Stimulated activated CD4-positive, alpha-beta T cell treated with anti-CD3 and anti-CD28 coated beads, Interleukin-4, amount 100 ng/mL, for 24 hours (primary cell): ENCODE measurements at regions not wholly inside any gene's neighbourhood (a gene's known extent, or its start where the extent isn't known, plus 50 kb on each side); places are given as distances from the start of the nearest gene placed in this dataset.
"Not testable (repeated sequence)": the region's sequence is repeated elsewhere in the genome, so short reads cannot be mapped to it uniquely, and the experiment has no call there.

Experiments
- DNase-seq: peaks from one replicate; pipeline ENCODE4 v3.0.0-alpha.2; 2020

DNA sequence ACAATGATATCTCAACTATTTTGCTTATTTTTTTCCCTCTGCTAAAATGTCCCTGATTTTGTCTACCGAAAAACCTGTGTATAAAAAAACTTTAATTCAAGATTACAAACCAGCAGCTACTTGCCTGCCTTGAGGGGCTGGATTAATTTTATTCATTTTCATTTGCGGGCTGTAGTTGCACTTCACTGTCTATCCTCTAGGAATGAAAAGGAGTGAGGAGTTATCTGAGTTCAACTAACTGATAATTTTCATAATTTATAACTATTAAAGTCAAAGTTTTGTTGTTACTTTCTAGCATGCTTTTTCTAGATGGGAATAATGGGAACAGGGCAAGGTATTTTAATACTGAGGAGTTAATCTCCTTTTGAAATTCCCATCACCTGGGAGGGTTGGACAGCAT, 50.3 kb upstream of the AGTPBP1 start:
- not testable (repeated sequence) for DNase-seq

GRCh38 chr9:85802978-85803695, 61.4 kb upstream of the AGTPBP1 start:
- DNase-seq: peak; percentile 11

DNA sequence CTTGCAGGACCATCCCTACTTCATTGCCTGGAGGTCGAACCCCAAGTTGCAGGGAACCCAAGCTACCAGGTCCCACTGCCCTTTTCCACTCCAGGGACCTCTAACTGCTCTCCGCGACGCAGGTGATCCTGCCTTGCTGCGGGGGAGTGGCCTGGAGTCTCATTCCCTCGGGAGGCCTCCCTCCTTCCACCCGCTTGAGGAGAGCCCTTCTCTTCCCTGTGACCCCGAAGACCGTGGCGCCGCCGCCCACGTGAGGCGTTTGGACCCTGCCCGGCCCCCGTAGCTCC, 63.0 kb upstream of the AGTPBP1 start:
- DNase-seq: not testable (repeated sequence)

DNA sequence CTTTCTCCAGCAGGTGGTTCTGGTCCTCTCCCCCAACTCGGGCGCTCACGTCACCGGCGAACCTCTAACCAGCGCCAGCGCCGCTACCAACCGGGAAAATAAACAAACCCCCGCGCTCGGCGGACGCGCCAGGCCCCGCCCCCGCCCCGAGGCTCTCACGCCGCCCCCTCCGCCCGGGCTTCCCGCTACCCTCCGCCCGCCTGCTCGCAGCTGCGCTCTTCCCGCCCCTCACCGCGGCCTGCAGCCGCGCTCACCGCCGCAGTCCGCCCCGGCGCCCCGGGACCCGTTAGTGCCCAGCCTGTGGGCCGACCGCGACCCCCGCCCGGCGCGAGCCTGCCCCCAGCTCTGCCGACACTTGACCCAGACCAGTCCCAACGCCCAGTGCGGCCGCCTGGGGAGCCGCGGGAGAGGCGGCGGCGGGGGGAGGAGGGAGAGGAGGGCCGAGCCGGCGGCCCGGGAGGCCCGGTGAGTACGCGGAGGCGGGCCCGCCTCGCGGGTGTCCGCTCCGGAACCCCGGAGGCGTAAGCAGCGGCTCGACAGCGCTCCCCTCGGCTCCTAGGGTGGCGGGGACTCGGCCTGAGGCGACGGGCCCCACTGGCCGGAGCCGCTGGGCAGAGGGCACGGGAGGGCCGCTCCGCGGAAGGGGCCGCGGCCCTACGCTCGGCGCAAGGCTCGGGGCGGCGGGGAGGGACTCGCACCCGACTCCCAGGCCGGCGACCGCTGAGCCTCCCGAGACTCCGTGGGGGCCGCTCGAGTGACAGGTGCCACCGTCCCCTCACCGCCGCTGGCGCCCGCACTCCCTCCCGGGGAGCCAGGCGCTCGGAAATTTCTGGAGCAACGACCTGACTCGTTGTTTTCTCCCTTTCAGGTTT, 63.6 kb upstream of the AGTPBP1 start:
- peak; percentile 64 for DNase-seq

DNA sequence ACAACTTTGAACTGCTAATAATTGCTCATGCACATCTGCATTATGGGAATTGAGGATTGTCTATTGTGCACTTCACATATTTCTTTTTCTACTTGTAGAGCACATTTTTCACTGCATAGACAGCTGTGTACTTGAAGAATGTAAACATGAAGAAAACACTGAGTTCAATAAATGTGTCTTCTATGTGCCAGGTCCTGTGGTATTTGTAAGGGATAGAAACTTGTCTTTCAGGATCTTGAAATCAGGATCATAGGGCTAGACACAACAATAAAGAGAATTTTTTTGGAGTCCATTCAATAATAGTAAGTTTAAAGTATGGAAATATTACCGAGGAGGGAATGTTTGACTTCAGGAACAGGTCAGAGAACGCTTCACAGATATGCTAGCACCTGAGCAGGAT, 66.6 kb upstream of the AGTPBP1 start:
- DNase-seq: not testable (repeated sequence)

DNA sequence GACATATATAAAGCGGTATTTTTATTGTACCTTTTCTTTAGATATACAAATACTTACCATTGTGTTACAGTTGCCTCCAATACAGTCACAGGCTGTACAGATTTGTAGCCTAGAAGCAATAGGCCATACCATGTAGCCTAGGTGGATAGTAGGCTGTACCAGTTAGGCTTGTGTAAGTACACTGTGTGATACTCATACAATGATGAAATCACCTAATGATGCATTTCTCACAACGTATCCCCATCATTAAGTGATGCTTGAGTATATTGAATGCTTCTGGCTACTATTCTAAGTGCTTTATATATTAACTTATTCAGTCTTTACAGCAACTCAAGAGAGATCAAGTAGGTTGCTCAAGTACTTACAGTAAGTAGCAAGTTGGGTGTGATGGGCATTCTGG, 71.6 kb upstream of the AGTPBP1 start:
- DNase-seq: not testable (repeated sequence)

DNA sequence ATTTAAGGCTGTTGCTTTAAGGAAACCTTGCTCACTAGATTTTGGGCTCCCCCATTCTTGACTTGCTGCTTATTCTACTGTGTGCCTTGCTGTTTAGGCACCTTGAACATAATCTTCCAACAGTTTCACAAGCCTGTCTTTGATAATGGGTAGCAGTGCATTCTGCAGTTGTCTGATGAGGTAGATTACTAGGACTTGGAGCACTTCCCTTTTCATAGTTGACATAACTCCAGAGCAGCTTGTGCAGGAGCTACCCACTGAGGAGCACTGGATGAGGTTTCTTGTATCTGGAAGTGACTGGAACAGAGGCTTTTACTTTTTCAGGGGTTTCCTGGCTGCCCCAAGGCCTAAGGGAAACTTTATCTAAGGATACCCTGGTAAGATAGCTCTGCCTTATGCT, 73.0 kb upstream of the AGTPBP1 start:
- not testable (repeated sequence) for DNase-seq

DNA sequence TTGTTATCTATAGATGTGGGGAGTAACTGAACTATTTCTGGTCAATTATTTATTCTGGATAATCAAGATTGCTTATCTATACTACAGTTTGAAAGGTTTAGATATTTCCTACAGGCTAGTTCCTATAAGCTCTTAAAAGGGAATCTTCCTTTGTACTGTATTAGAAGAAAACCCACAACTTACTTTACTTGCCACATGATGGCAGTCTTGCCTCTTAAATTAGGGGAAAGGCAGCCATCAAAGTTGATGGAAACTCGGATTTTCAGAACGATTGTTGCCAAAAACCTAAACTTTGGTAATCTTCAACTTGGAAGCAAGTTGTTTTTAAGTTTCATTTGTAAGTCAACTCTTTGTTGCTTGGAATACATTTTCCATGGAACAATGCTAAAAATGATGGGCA, 77.2 kb upstream of the AGTPBP1 start:
- peak; percentile 29 for DNase-seq

DNA sequence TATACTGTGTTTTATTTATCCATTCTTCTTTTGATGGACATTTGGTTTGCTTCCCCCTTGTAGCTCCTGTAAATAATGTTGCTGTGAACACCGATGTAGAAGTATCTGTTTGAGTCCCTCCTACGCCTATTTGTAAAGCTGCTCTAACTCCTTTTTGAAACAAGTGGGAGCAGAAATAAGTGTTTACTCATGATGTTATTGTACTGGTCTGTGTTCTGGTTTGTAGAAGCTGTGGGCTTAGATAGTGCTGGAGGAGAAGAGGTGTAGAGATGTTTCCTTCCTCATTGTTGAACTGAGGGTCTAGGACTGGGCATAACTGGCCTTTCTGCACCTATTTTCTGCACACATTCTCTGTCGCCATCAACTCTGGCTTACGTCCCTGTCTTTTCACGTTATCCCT, 78.8 kb upstream of the AGTPBP1 start:
- DNase-seq: not testable (repeated sequence)

DNA sequence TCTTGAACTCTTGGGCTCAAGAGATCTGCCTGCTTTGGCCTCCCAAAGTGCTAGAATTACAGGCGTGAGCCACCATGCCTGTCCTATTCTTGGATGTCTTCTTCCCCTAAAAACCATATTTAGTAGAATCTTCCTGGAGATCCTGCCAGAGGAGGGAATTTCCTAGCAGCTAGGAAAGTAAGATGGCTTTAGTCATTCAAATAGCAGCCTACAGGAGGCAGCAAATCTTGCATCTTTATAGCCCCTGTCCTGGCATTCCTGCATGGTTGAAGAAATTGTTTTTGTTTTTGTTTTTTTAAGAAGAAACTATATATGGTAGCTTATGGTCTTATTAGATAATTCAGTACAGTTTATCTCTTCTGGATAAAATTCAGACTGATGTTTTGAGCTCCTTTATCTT, 83.2 kb upstream of the AGTPBP1 start:
- not testable (repeated sequence) for DNase-seq

- not testable (repeated sequence) for DNase-seq
These were observed 92.8 kb upstream of the AGTPBP1 start for GRCh38 chr9:85834591-85834990.

DNA sequence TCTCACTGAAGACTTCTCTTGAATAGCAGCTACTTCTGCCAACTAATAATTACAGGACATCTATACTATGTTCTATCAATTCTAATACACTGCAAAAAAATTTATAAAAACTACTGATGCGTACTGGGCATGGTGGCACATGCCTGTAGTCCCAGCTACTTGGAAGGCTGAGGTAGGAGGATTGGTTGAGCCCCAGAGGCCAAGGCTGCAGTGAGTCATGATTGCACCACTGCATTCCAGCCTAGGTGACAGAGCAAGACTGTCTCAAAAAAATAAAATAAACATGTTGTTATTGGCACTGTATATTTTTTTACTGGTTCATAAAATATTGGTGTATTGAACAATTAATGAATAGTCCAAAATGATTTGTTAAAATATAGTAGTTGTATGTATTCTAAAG, 97.0 kb upstream of the NAA35 start:
- not testable (repeated sequence) for DNase-seq

DNA sequence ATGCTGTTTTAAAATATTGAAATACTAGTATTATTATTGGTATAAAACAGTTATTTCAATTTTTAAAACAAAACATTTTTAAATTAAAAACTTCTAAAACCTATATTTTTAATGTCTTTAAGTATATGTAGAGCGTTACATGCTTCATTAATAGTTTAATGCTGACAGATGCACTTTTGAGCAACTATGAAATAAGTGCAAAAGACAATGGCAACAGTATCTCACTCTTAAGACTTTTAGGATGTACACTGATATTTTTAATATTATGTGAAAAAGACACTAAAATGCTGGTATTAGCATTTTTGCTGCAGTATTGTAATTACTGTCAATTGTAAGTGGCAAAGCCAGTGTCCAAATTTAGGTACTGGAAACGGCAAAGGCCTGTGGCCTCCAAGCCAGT, 93.2 kb upstream of the NAA35 start:
- not testable (repeated sequence) for DNase-seq

GRCh38 chr9:85858056-85858750, 82.7 kb upstream of the NAA35 start:
- no peak for DNase-seq

DNA sequence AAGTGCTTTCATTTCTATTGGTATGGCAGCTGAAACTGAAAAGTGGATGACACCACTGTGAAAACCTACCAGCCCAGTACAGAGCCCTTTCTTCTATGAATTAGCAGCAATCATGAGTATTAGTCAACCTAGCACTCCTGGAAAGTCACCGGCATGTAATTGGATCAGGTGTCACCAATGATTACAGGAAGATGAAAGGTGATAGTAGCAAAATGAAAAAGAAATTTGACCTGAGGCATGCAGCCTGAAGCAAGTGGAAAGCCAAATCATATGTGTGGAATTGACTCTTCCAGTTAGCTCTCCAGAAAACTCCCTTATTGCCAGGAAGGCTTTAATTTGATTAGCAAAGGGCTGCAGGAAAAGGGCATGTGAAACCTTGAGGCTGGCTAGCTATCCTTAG, 81.2 kb upstream of the NAA35 start:
- no peak for DNase-seq

- DNase-seq: not testable (repeated sequence)
These were observed 79.1 kb upstream of the NAA35 start for GRCh38 chr9:85861882-85862281.

- no peak for DNase-seq
These were observed 77.1 kb upstream of the NAA35 start for GRCh38 chr9:85863875-85864274.

DNA sequence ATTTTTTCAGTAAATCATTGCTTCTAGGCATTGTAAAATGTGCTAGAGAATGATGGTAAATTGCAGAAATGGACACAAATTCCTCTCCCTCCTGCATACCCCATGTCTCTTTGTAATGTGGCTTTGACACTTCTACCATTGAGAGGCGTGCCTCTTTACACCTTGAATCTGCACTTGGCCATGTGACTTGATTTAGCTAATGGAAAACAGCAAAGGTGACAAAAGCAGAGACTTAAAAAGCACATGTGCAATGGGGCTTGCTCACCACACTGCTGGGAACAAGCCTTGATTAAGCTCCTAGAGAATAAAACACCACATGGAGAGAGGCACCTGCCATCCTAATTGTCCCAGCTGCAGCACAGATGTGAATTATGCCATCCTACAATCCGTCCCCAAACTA, 69.9 kb upstream of the NAA35 start:
- no peak for DNase-seq

GRCh38 chr9:85871683-85872082, 69.3 kb upstream of the NAA35 start:
- not testable (repeated sequence) for DNase-seq

- no peak for DNase-seq
These were observed 68.5 kb upstream of the NAA35 start for GRCh38 chr9:85872463-85872862.

GRCh38 chr9:85876628-85877027, 64.3 kb upstream of the NAA35 start:
- DNase-seq: no peak

- not testable (repeated sequence) for DNase-seq
These were observed 61.9 kb upstream of the NAA35 start for GRCh38 chr9:85878872-85879597.

GRCh38 chr9:85880507-85880906, 60.4 kb upstream of the NAA35 start:
- not testable (repeated sequence) for DNase-seq
